Testis (tissue), 2 donors: ENCODE measurements at regions not wholly inside any gene's neighbourhood (a gene's known extent, or its start where the extent isn't known, plus 50 kb on each side); places are given as distances from the start of the nearest gene placed in this dataset.
"Not testable (repeated sequence)": the region's sequence is repeated elsewhere in the genome, so short reads cannot be mapped to it uniquely, and the experiment has no call there.

Experiments used
- DNase-seq: peaks from one replicate; pipeline ENCODE4 v3.0.0-alpha.2; 2019
- H3K27ac ChIP-seq, 2 donors: fragments of 200-600 bp; sonication (generic); one replicate each; pipeline ENCODE4 v1.5.1; 2019
- H3K27me3 ChIP-seq: fragments of 200-600 bp; sonication (generic); one replicate; pipeline ENCODE4 v1.5.1; 2019
- H3K36me3 ChIP-seq: fragments of 200-600 bp; sonication (generic); one replicate; pipeline ENCODE4 v1.5.1; 2017; ENCODE audit warnings: low read depth; ENCODE audit errors: missing control alignments
- H3K4me1 ChIP-seq: fragments of 200-600 bp; sonication (generic); one replicate; pipeline ENCODE4 v1.5.1; 2019
- H3K4me3 ChIP-seq, 2 donors: fragments of 200-600 bp; sonication (generic); one replicate each; pipeline ENCODE4 v1.5.1; 2017 to 2019
- H3K9me3 ChIP-seq: fragments of 200-600 bp; sonication (generic); one replicate; pipeline ENCODE4 v1.5.1; 2017
- CTCF ChIP-seq, 3 experiments: fragments of 450-650 bp in 2 of 3; fragments of 200-600 bp in 1 of 3; sonication (generic) in 1 of 3; IDR thresholded peaks; one replicate each; pipeline ENCODE4 v1.5.1; 2016 to 2019; ENCODE audit warnings: antibody characterized with exemption in 3 of 3, mild to moderate bottlenecking in 2 of 3, moderate library complexity in 1 of 3
- POLR2A ChIP-seq: fragments of 450-650 bp; IDR thresholded peaks from one replicate; pipeline ENCODE4 v1.6.1; 2017; ENCODE audit warnings: antibody characterized with exemption, mild to moderate bottlenecking, moderate library complexity
- WGBS, 2 donors: methylation state at CpG; one replicate each; pipeline ENCODE4 v1.1.5; 2018; 5-methylcytosine and 5-hydroxymethylcytosine counted together
- intact Hi-C: fragments of 100-400 bp; cut with DNase I; formaldehyde crosslinking; loops from one replicate; pipeline ENCODE4 v1.15.1; 2023; ENCODE audit warnings: low total_unique reads

DNA sequence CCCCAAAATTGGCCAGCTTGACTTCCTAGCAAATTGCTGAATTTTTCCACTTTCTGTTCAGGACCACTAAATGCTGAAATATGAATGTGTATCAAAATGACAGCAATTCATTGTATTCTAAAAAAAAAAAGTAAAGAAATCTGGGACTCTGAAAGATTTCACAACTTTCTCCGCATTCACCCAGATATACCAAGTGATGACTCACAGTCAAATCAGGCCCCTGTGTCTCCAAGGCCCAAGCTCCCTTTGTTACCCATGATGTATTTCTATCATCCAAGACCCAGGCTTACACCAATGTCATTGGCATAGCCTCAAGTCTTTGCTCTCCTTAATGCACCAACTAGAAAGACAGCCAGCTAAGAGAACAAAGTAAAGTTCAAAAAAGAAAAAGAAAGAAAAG is 493.9 kb downstream of the NTRK2 start:
- H3K27me3 ChIP-seq: no peaks in the 10 kb centered on the region
- no peak overlapping the region for H3K4me3 ChIP-seq
- H3K4me1 ChIP-seq: no peaks in the 10 kb centered on the region
- 94 to 100% methylated on average over 1 of the region's 1 CpG for WGBS, 2 donors
- no peaks in the 10 kb centered on the region for H3K9me3 ChIP-seq
- intact Hi-C loops: no loop called here
- no peak for DNase-seq
- no peak overlapping the region for H3K27ac ChIP-seq
- H3K36me3 ChIP-seq: no peaks in the 10 kb centered on the region
- TF ChIP-seq POLR2A: no peak
- no peak for TF ChIP-seq CTCF (IDR thresholded peaks at IDR 0.05)

DNA sequence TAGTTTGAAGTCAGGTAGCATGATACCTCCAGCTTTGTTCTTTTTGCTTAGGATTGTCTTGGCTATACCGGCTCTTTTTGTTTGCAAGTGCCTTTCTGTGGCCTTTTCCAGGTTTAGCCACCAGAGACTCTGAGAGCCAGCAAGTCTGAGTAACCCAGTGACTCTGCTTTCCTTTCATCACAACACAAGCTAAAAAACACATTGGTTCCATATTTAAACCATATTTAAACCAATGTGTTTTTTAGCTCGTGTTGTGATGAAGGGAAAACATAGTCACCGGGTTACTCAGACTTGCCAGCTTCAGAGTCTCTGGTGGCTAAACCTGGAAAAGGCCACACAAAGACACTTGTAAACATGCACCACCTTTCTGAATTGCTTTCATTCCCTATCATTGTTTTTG is 493.3 kb downstream of the NTRK2 start:
- 61 to 72% methylated on average over 3 of the region's 3 CpGs for WGBS, 2 donors
- H3K36me3 ChIP-seq: no peaks in the 10 kb centered on the region
- no peaks in the 10 kb centered on the region for H3K9me3 ChIP-seq
- TF ChIP-seq CTCF (IDR thresholded peaks at IDR 0.05) (no peak), POLR2A (no peak)
- intact Hi-C loops: no loop called here
- no peak overlapping the region for H3K27ac ChIP-seq
- H3K4me3 ChIP-seq: no peak overlapping the region
- no peaks in the 10 kb centered on the region for H3K4me1 ChIP-seq
- no peak for DNase-seq
- H3K27me3 ChIP-seq: no peaks in the 10 kb centered on the region

DNA sequence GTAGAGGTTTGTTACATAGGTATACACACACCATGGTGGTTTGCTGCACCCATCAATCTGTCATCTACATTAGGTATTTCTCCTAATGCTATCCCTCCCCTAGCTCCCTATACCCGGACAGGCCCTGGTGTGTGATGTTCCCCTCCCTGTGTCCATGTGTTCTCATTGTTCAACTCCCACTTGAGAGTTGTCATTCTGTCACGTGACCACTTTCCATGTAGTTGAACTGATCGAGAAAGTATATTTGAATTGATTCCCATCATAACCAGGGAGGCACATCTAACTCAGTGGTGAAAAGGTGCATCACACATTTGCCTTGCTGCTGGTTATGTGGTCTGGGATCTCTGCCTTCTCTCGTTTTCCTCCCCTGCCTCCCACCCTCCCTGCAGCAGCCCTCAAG is 491.4 kb downstream of the NTRK2 start:
- H3K9me3 ChIP-seq, DNase-seq, H3K27ac ChIP-seq, intact Hi-C loops, H3K4me3 ChIP-seq, H3K27me3 ChIP-seq, H3K36me3 ChIP-seq, H3K4me1 ChIP-seq: not testable (repeated sequence)
- 83 to 91% methylated on average over 1 to 4 of the region's 4 CpGs for WGBS, 2 donors

DNA sequence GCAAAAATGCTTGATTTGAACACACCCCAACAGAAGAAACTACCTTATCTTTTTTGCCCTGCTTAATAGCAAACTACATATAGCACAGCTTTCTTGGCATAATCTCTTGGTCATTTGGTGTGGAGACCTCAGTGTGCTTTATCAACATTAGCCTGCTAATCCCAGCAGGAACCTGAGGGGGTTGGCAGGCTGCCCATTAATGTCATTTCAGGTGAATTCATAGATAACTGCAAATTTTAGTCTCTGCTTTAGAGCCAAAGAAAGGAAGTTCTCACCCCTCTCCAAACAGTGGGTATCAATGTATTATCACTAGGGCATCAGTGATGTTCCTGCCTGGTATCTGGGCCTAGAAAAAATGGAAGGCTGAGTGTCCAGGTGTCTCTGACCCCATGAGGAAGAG is 489.0 kb downstream of the NTRK2 start:
- intact Hi-C loops: no loop called here

GRCh38 chr9:85157772-85158171 is 488.2 kb downstream of the NTRK2 start:
- DNase-seq: no peak
- Histone ChIP-seq H3K9me3 (no peaks in the 10 kb centered on the region), H3K27ac (no peak overlapping the region), H3K27me3 (no peaks in the 10 kb centered on the region), H3K36me3 (no peaks in the 10 kb centered on the region), H3K4me1 (no peaks in the 10 kb centered on the region), H3K4me3 (no peak overlapping the region)
- 56 to 63% methylated on average over 6 of the region's 6 CpGs for WGBS, 2 donors
- no peak for TF ChIP-seq POLR2A
- TF ChIP-seq CTCF (IDR thresholded peaks at IDR 0.05): no peak
- intact Hi-C loops: no loop called here

More for the DNA sequence above, 489.0 kb downstream of the NTRK2 start:
- H3K4me1 ChIP-seq: no peaks in the 10 kb centered on the region
- no peaks in the 10 kb centered on the region for H3K9me3 ChIP-seq
- no peak overlapping the region for H3K4me3 ChIP-seq
- TF ChIP-seq CTCF (IDR thresholded peaks at IDR 0.05) (no peak), POLR2A (no peak)
- no peak for DNase-seq
- H3K27me3 ChIP-seq: no peaks in the 10 kb centered on the region
- no peak overlapping the region for H3K27ac ChIP-seq
- no peaks in the 10 kb centered on the region for H3K36me3 ChIP-seq
